Uterus (tissue), 2 donors: ENCODE measurements at regions not wholly inside any gene's neighbourhood (a gene's known extent, or its start where the extent isn't known, plus 50 kb on each side); places are given as distances from the start of the nearest gene placed in this dataset.

ENCODE experiments used
- CTCF ChIP-seq, 4 experiments: fragments of 200-600 bp in 2 of 4; fragments of 450-650 bp in 2 of 4; sonication (generic) in 2 of 4; IDR thresholded peaks; one replicate each; pipeline ENCODE4 v1.5.1; 2016 to 2019; ENCODE audit warnings: antibody characterized with exemption in 4 of 4, mild to moderate bottlenecking in 2 of 4, moderate library complexity in 1 of 4
- POLR2A ChIP-seq, 2 donors: fragments of 450-650 bp; IDR thresholded peaks; one replicate each; pipeline ENCODE4 v1.6.1; 2016; ENCODE audit warnings: antibody characterized with exemption in 2 of 2, mild to moderate bottlenecking in 1 of 2, moderate library complexity in 1 of 2

DNA sequence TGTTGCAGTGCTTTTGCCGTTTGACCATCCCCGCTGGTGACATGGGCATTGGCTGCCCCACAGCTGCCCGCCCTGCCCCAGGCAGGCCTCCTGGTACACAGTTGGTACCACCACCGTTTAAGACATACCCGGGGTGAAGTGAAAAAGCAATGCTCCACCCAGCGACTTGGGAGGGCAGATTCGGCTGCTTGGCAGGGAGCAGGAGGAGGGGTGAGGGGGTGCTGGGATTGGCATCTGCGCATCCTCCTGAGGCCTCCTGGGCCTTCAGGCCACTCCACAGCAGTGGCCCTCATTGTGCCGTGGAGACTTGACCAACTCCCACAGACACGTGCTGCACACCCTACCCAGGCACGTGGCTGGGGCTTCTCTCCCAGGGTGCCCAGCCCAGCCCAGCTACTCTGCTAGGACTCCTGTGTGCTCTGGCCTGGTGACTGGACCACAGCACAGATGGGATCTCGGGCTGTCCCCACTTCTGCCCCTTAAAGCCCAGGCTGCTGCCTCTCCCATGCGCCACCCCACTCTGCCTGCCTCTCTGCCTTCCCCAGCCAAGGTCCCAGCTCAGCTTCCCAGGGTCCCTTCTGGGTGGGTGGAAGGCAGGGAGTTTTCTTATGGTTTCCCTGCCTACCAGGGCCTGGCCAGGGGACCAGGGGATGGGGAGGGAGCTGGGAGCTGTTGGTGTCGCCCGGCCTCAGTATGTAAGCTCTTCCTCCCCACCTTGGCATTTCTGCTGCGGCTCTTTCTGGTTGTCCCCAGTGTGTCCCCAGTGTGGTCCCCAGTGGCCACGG, 157.0 kb upstream of the HS6ST1 start:
- no peak for TF ChIP-seq CTCF (IDR thresholded peaks at IDR 0.05)
- TF ChIP-seq POLR2A (IDR thresholded peaks at IDR 0.05) = no peak
